GM12878 (cell line): ENCODE measurements at regions not wholly inside any gene's neighbourhood (a gene's known extent, or its start where the extent isn't known, plus 50 kb on each side); places are given as distances from the start of the nearest gene placed in this dataset.

Source experiments
- ATAC-seq: fragments of 200-7000 bp; cut with Tn5 transposase; 3 replicates; pipeline ENCODE4 v1.9.1; 2020; ENCODE audit warnings: mild to moderate bottlenecking, moderate library complexity
- BruUV-seq: library from RNA; stranded (reverse); fragments of 400-500 nt; replicated peaks from 2 replicates; lab custom pipeline; 2021; lab: Mats Ljungman, UMichigan
- CTCF ChIA-PET: fragments of 300-600 bp; sonication (Branson Sonifier 250); formaldehyde crosslinking; extraction: SDS; loops from one replicate; lab custom pipeline; 2021; ENCODE audit warnings: inconsistent platforms; lab: Yijun Ruan, JAX
- POLR2A ChIA-PET: fragments of 350-600 bp; formaldehyde crosslinking; extraction: SDS; loops from one replicate; lab custom pipeline; 2021; ENCODE audit warnings: inconsistent platforms; lab: Charles Lee
- RAD21 ChIA-PET: fragments of 300-600 bp; sonication (Branson Sonifier 250); formaldehyde crosslinking; loops from one replicate; lab custom pipeline; 2023; ENCODE audit warnings: antibody characterized with exemption; ENCODE audit not compliant: unreplicated experiment; lab: Charles Lee
- SMC1A ChIA-PET: fragments of 300-600 bp; sonication (Branson Sonifier 250); formaldehyde crosslinking; loops from one replicate; lab custom pipeline; 2023; ENCODE audit not compliant: unreplicated experiment, uncharacterized antibody; lab: Charles Lee
- DNase-seq: peaks from one replicate; pipeline ENCODE4 v3.0.0-alpha.2; 2011; ENCODE audit warnings: low read depth, low spot score
- FAIRE-seq: peaks from 3 replicates; lab custom pipeline; 2011; peaks lifted over from hg19 to GRCh38; lab: Jason Lieb, UNC
- H2AFZ ChIP-seq: 2 replicates; pipeline ENCODE4 v1.6.0; 2011; ENCODE audit warnings: low read depth, low read length, control low read depth; ENCODE audit not compliant: control insufficient read depth
- H3K27ac ChIP-seq: 2 replicates; pipeline ENCODE4 v1.5.1; 2011; ENCODE audit warnings: control low read depth; ENCODE audit not compliant: control insufficient read depth, insufficient read depth
- H3K27me3 ChIP-seq, 2 experiments: replicated peaks in 1 of 2; 2 replicates each; pipeline versions ENCODE4 v1.6.0 to v1.6.1; 2011; ENCODE audit warnings: low read length in 1 of 2; ENCODE audit not compliant: control insufficient read depth in 2 of 2, insufficient read depth in 2 of 2
- H3K36me3 ChIP-seq, 2 experiments: 2 replicates each; pipeline ENCODE4 v1.5.1; 2011; ENCODE audit warnings: low read length in 1 of 2; ENCODE audit not compliant: control insufficient read depth in 2 of 2, insufficient read depth in 2 of 2
- H3K4me1 ChIP-seq: 2 replicates; pipeline ENCODE4 v1.6.1; 2011; ENCODE audit warnings: mild to moderate bottlenecking, low read length, moderate library complexity, mixed read lengths; ENCODE audit not compliant: control insufficient read depth, insufficient read depth
- H3K4me2 ChIP-seq: 2 replicates; pipeline ENCODE4 v1.6.0; 2011; ENCODE audit warnings: control low read depth; ENCODE audit not compliant: control insufficient read depth, insufficient read depth
- H3K4me3 ChIP-seq: fragments of 200-600 bp; sonication (generic); 2 replicates; pipeline ENCODE4 v1.5.1; 2016
- H3K79me2 ChIP-seq: 2 replicates; pipeline ENCODE4 v1.6.0; 2011; ENCODE audit warnings: low read length; ENCODE audit not compliant: control insufficient read depth, insufficient read depth
- H3K9ac ChIP-seq: 2 replicates; pipeline ENCODE4 v1.8.0; 2011; ENCODE audit warnings: low read length, control low read depth, mixed read lengths; ENCODE audit not compliant: control insufficient read depth, insufficient read depth
- H3K9me3 ChIP-seq: replicated peaks from 3 replicates; pipeline ENCODE4 v1.5.1; 2011; ENCODE audit warnings: mild to moderate bottlenecking, low read length; ENCODE audit not compliant: control insufficient read depth, insufficient read depth
- H4K20me1 ChIP-seq: 2 replicates; pipeline ENCODE4 v1.6.0; 2011; ENCODE audit not compliant: control insufficient read depth, insufficient read depth
- CHD4 ChIP-seq: fragments of 200-600 bp; sonication (generic); IDR thresholded peaks from 2 replicates; pipeline ENCODE4 v1.6.1; 2016; ENCODE audit warnings: mild to moderate bottlenecking
- DPF2 ChIP-seq: fragments of 450-650 bp; IDR thresholded peaks from 2 replicates; pipeline ENCODE4 v1.6.1; 2017; ENCODE audit warnings: mild to moderate bottlenecking
- ESRRA ChIP-seq: IDR thresholded peaks from 2 replicates; pipeline ENCODE4 v1.6.1; 2012; ENCODE audit warnings: mild to moderate bottlenecking, low read length, improper control_type of control experiment
- IRF3 ChIP-seq: fragments of 450-650 bp; IDR thresholded peaks from 2 replicates; pipeline ENCODE4 v1.6.1; 2014; ENCODE audit warnings: mild to moderate bottlenecking
- MTA3 ChIP-seq: IDR thresholded peaks from 2 replicates; pipeline ENCODE4 v1.6.1; 2012; ENCODE audit warnings: low read length, inconsistent platforms, borderline replicate concordance
- MXI1 ChIP-seq: fragments of 150-350 bp; IDR thresholded peaks from 2 replicates; pipeline ENCODE4 v1.6.1; 2011; ENCODE audit warnings: low read depth, mild to moderate bottlenecking, inconsistent platforms, low read length, improper control_type of control experiment
- PAX5 ChIP-seq: IDR thresholded peaks from 2 replicates; pipeline ENCODE4 v1.6.1; 2011; ENCODE audit warnings: low read depth, low read length, borderline replicate concordance
- PBX3 ChIP-seq: IDR thresholded peaks from 2 replicates; pipeline ENCODE4 v1.6.1; 2011; ENCODE audit warnings: mild to moderate bottlenecking, low read depth, low read length, moderate library complexity; ENCODE audit not compliant: insufficient replicate concordance
- PML ChIP-seq: IDR thresholded peaks from 2 replicates; pipeline ENCODE4 v1.6.1; 2012; ENCODE audit warnings: low read length, inconsistent platforms
- RAD21 ChIP-seq: IDR thresholded peaks from 2 replicates; pipeline ENCODE4 v1.6.1; 2011; ENCODE audit warnings: mild to moderate bottlenecking, low read depth, low read length, moderate library complexity; ENCODE audit not compliant: insufficient read depth
- REST ChIP-seq: IDR thresholded peaks from 2 replicates; pipeline ENCODE4 v1.6.1; 2012; ENCODE audit warnings: mild to moderate bottlenecking, low read depth, low read length
- SIX5 ChIP-seq: IDR thresholded peaks from 2 replicates; pipeline ENCODE4 v1.6.1; 2011; ENCODE audit warnings: mild to moderate bottlenecking, low read depth, low read length, moderate library complexity; ENCODE audit not compliant: severe bottlenecking
- SUZ12 ChIP-seq: fragments of 200-600 bp; sonication (generic); IDR thresholded peaks from one replicate; pipeline ENCODE4 v1.6.1; 2018; ENCODE audit warnings: antibody characterized with exemption, mild to moderate bottlenecking; ENCODE audit not compliant: unreplicated experiment
- TCF7 ChIP-seq: IDR thresholded peaks from 2 replicates; pipeline ENCODE4 v1.6.1; 2014; ENCODE audit warnings: antibody characterized with exemption, borderline replicate concordance
- ZBTB33 ChIP-seq: fragments of 450-650 bp; IDR thresholded peaks from 2 replicates; pipeline ENCODE4 v1.6.1; 2017; ENCODE audit warnings: mild to moderate bottlenecking
- ZNF622 ChIP-seq: fragments of 450-650 bp; IDR thresholded peaks from 2 replicates; pipeline ENCODE4 v1.6.1; 2017; ENCODE audit warnings: mild to moderate bottlenecking, inconsistent platforms
- WGBS: methylation state at CpG from one replicate; pipeline ENCODE4 v1.1.6; 2016; ENCODE audit warnings: low lambda C conversion rate; ENCODE audit not compliant: insufficient replicate concordance, insufficient coverage; ENCODE audit errors: missing lambda C conversion rate; 5-methylcytosine and 5-hydroxymethylcytosine counted together
- in situ Hi-C: fragments of 300-500 bp; cut with MboI; formaldehyde crosslinking; loops from 9 replicates; pipeline ENCODE4 v1.14.3; 2018; ENCODE audit warnings: mixed read lengths
- intact Hi-C: fragments of 100-400 bp; cut with micrococcal nuclease; formaldehyde crosslinking; loops from one replicate; pipeline ENCODE4 v1.14.2; 2022; ENCODE audit not compliant: unreplicated experiment

- Histone ChIP-seq H3K79me2 (no peaks in the 10 kb centered on the region), H3K4me2 (no peak overlapping the region), H3K27ac (no peak overlapping the region), H3K27me3 (no peaks in the 10 kb centered on the region; a peak in 1 of 4 replicates), H2AFZ (no peak overlapping the region), H3K9ac (no peak overlapping the region), H3K4me3 (no peak overlapping the region), H3K36me3 (no peaks in the 10 kb centered on the region), H3K9me3 (no peaks in the 10 kb centered on the region), H4K20me1 (no peaks in the 10 kb centered on the region), H3K4me1 (no peaks in the 10 kb centered on the region)
- intact Hi-C loops = no loop called here
- TF ChIP-seq PBX3 (no peak), ZBTB33 (no peak), SUZ12 (no peak), PAX5 (no peak), MXI1 (no peak), ZNF622 (no peak), IRF3 (no peak), DPF2 (no peak), PML (no peak), TCF7 (no peak), SIX5 (no peak), REST (no peak), CHD4 (no peak), RAD21 (no peak), ESRRA (no peak), MTA3 (no peak)
- ChIA-PET POLR2A (no interaction called here), SMC1A (interaction anchor here (0.6 to 1.4 kb wide), 5 partner anchors 18 to 50 kb away, joined by 3 to 4 read pairs (median 3); no protein-coding TSS in a partner anchor), RAD21 (no interaction called here), CTCF (interaction anchor here (0.7 to 1.0 kb wide), 2 partner anchors 52 to 275 kb away, joined by 3 read pairs; no protein-coding TSS in a partner anchor)
- ATAC-seq = no peak
- no TSS peak for BruUV-seq
- no peak for DNase-seq
- no peak for FAIRE-seq
- WGBS = 41% methylated on average over 2 of the region's 2 CpGs
- in situ Hi-C loops = no loop called here
These were observed 371.6 kb upstream of the OBI1 start for GRCh38 chr13:79030513-79030912.
